GM12864 (cell line): ENCODE measurements at regions not wholly inside any gene's neighbourhood (a gene's known extent, or its start where the extent isn't known, plus 50 kb on each side); places are given as distances from the start of the nearest gene placed in this dataset.

ENCODE experiments used
- DNase-seq: peaks from one replicate; pipeline ENCODE4 v3.0.0-alpha.2; 2011; ENCODE audit warnings: low read depth
- H3K4me3 ChIP-seq: 2 replicates; pipeline ENCODE4 v1.5.1; 2011; ENCODE audit warnings: mild to moderate bottlenecking, low read depth, low read length, control low read depth
- CTCF ChIP-seq: IDR thresholded peaks from 2 replicates; pipeline ENCODE4 v1.5.1; 2011; ENCODE audit warnings: low read depth, mild to moderate bottlenecking, moderate library complexity, low read length, control low read depth, inconsistent platforms; ENCODE audit errors: missing control alignments

GRCh38 chr2:217449444-217449843 is 553.4 kb downstream of the TNS1 start:
- TF ChIP-seq CTCF, result no peak
- H3K4me3 ChIP-seq, result no peak overlapping the region
- DNase-seq, result no peak

- H3K4me3 ChIP-seq, result no peak overlapping the region
- TF ChIP-seq CTCF, result no peak
- no peak for DNase-seq
Observed at GRCh38 chr2:217448860-217449259, 553.9 kb downstream of the TNS1 start.

GRCh38 chr2:217445723-217446122 is 557.1 kb downstream of the TNS1 start:
- DNase-seq, result no peak
- no peak for TF ChIP-seq CTCF
- no peak overlapping the region for H3K4me3 ChIP-seq

- DNase-seq, result no peak
- no peak overlapping the region for H3K4me3 ChIP-seq
- no peak for TF ChIP-seq CTCF
Observed at GRCh38 chr2:217444932-217445331, 557.9 kb downstream of the TNS1 start.

- TF ChIP-seq CTCF, result no peak
- no peak overlapping the region for H3K4me3 ChIP-seq
- no peak for DNase-seq
Observed at GRCh38 chr2:217444509-217444908, 558.3 kb downstream of the TNS1 start.

GRCh38 chr2:217443601-217444000 is 559.2 kb downstream of the TNS1 start:
- no peak for DNase-seq
- no peak for TF ChIP-seq CTCF
- no peak overlapping the region for H3K4me3 ChIP-seq

- DNase-seq, result peak; percentile 26
- TF ChIP-seq CTCF, result no peak
- H3K4me3 ChIP-seq, result no peak overlapping the region
Observed at GRCh38 chr2:217440000-217440399, 562.8 kb downstream of the TNS1 start.
